Natural killer cell (primary cell): ENCODE measurements at regions not wholly inside any gene's neighbourhood (a gene's known extent, or its start where the extent isn't known, plus 50 kb on each side); places are given as distances from the start of the nearest gene placed in this dataset.
A peak's percentile ranks its signal among the peaks of the same experiment; 100 is the strongest.

ENCODE experiments used
- ATAC-seq, 3 donors: fragments of 150-1000 bp in 2 of 3; fragments of 200-7000 bp in 1 of 3; cut with Tn5 transposase; 1 replicate in 1 of 3; 2 replicates in 2 of 3; pipeline ENCODE4 v1.10.0; 2021; ENCODE audit warnings: mild to moderate bottlenecking in 2 of 3, moderate library complexity in 2 of 3
- DNase-seq, 2 donors: peaks; one replicate each; pipeline versions ENCODE4 v3.0.0 to v3.0.0-alpha.2; 2013 to 2021; ENCODE audit warnings: mixed read lengths in 1 of 2
- H3K27ac ChIP-seq: one replicate; pipeline ENCODE4 v1.5.1; 2013; ENCODE audit warnings: mild to moderate bottlenecking, low read length
- H3K27me3 ChIP-seq: one replicate; pipeline ENCODE4 v1.6.1; 2013; ENCODE audit warnings: low read length; ENCODE audit not compliant: control insufficient read depth, insufficient read depth
- H3K36me3 ChIP-seq: one replicate; pipeline ENCODE4 v1.6.1; 2013; ENCODE audit warnings: low read length; ENCODE audit not compliant: control insufficient read depth, insufficient read depth
- H3K4me1 ChIP-seq: one replicate; pipeline ENCODE4 v1.6.1; 2013; ENCODE audit warnings: low read length; ENCODE audit not compliant: control insufficient read depth, insufficient read depth
- H3K4me3 ChIP-seq: one replicate; pipeline ENCODE4 v1.5.1; 2013; ENCODE audit warnings: low read length
- H3K9me3 ChIP-seq: one replicate; pipeline ENCODE4 v1.6.1; 2013; ENCODE audit warnings: low read length; ENCODE audit not compliant: control insufficient read depth, insufficient read depth
- H3K27ac Mint-ChIP-seq, 2 donors: one replicate each; pipeline ENCODE4 v1.8.0; 2022; ENCODE audit warnings: mild to moderate bottlenecking in 2 of 2, mixed read lengths in 2 of 2, moderate library complexity in 1 of 2
- H3K27me3 Mint-ChIP-seq, 2 donors: one replicate each; pipeline ENCODE4 v1.8.0; 2022; ENCODE audit warnings: low read depth in 2 of 2, mixed read lengths in 2 of 2
- H3K36me3 Mint-ChIP-seq: one replicate; pipeline ENCODE4 v1.8.0; 2022; ENCODE audit warnings: mixed read lengths
- H3K4me1 Mint-ChIP-seq, 2 donors: one replicate each; pipeline ENCODE4 v1.8.0; 2022; ENCODE audit warnings: mixed read lengths in 2 of 2
- H3K4me3 Mint-ChIP-seq: one replicate; pipeline ENCODE4 v1.8.0; 2022; ENCODE audit warnings: mild to moderate bottlenecking, moderate library complexity, mixed read lengths
- H3K9me3 Mint-ChIP-seq, 2 donors: one replicate each; pipeline ENCODE4 v1.8.0; 2022; ENCODE audit warnings: mixed read lengths in 2 of 2
- CTCF ChIP-seq: fragments of 200-600 bp; IDR thresholded peaks from one replicate; pipeline ENCODE4 v1.8.0; 2022; ENCODE audit warnings: antibody characterized with exemption
- WGBS: methylation state at CpG from one replicate; pipeline ENCODE4 v1.1.7; 2013; ENCODE audit warnings: missing lambda C conversion rate; ENCODE audit not compliant: insufficient coverage; 5-methylcytosine and 5-hydroxymethylcytosine counted together
- intact Hi-C: fragments of 100-400 bp; cut with micrococcal nuclease; formaldehyde crosslinking; loops from one replicate; pipeline ENCODE4 v1.14.2; 2022

- 89% methylated on average over 3 of the region's 6 CpGs for WGBS
- ATAC-seq (no peak), DNase-seq (peak in 1 of 2 donors; percentile 15)
- Mint-ChIP-seq H3K27ac (no peak overlapping the region), H3K4me3 (no peak overlapping the region), H3K4me1 (no peaks in the 10 kb centered on the region), H3K27me3 (peaks cover 3 to 38% of the 10 kb centered on the region in 2 donors), H3K9me3 (no peaks in the 10 kb centered on the region), H3K36me3 (no peaks in the 10 kb centered on the region)
- no peaks in the 10 kb centered on the region for H3K9me3 ChIP-seq
- TF ChIP-seq CTCF, result no peak
- H3K27ac ChIP-seq, result no peak overlapping the region
- intact Hi-C loops, result no loop called here
- H3K4me3 ChIP-seq, result no peak overlapping the region
- no peaks in the 10 kb centered on the region for H3K27me3 ChIP-seq
- H3K4me1 ChIP-seq, result no peaks in the 10 kb centered on the region
- no peaks in the 10 kb centered on the region for H3K36me3 ChIP-seq
Measured at GRCh38 chrX:45799576-45799975, 598.9 kb upstream of the DIPK2B start.

- Mint-ChIP-seq H3K27ac (no peak overlapping the region), H3K36me3 (no peaks in the 10 kb centered on the region), H3K27me3 (peaks cover 3 to 41% of the 10 kb centered on the region in 2 donors), H3K4me3 (no peak overlapping the region), H3K4me1 (peaks cover 0 to 6% of the 10 kb centered on the region in 2 donors), H3K9me3 (no peaks in the 10 kb centered on the region)
- no peaks in the 10 kb centered on the region for H3K9me3 ChIP-seq
- no peak for TF ChIP-seq CTCF
- H3K4me3 ChIP-seq, result no peak overlapping the region
- intact Hi-C loops, result no loop called here
- H3K36me3 ChIP-seq, result no peaks in the 10 kb centered on the region
- no peak overlapping the region for H3K27ac ChIP-seq
- no peaks in the 10 kb centered on the region for H3K27me3 ChIP-seq
- no peak for DNase-seq
- H3K4me1 ChIP-seq, result no peaks in the 10 kb centered on the region
- no peak for ATAC-seq
Measured at GRCh38 chrX:45795546-45795945, 594.9 kb upstream of the DIPK2B start.

GRCh38 chrX:45794995-45795337 is 594.3 kb upstream of the DIPK2B start:
- Histone ChIP-seq H3K4me3 (no peak overlapping the region), H3K27me3 (no peaks in the 10 kb centered on the region), H3K36me3 (no peaks in the 10 kb centered on the region), H3K9me3 (no peaks in the 10 kb centered on the region), H3K27ac (no peak overlapping the region), H3K4me1 (no peaks in the 10 kb centered on the region)
- peaks cover 0 to 6% of the 10 kb centered on the region in 2 donors for H3K4me1 Mint-ChIP-seq
- intact Hi-C loops, result no loop called here
- no peak overlapping the region for H3K27ac Mint-ChIP-seq
- peaks cover 3 to 43% of the 10 kb centered on the region in 2 donors for H3K27me3 Mint-ChIP-seq
- TF ChIP-seq CTCF, result no peak
- H3K36me3 Mint-ChIP-seq, result no peaks in the 10 kb centered on the region
- no peak for DNase-seq
- H3K4me3 Mint-ChIP-seq, result no peak overlapping the region
- no peak for ATAC-seq
- no peaks in the 10 kb centered on the region for H3K9me3 Mint-ChIP-seq
- WGBS, result 83% methylated on average over 1 of the region's 1 CpG

GRCh38 chrX:45794323-45794994 is 593.8 kb upstream of the DIPK2B start:
- Mint-ChIP-seq H3K4me1 (peaks cover 0 to 6% of the 10 kb centered on the region in 2 donors), H3K27ac (no peak overlapping the region), H3K4me3 (no peak overlapping the region), H3K9me3 (no peaks in the 10 kb centered on the region), H3K27me3 (peaks cover 3 to 38% of the 10 kb centered on the region in 2 donors), H3K36me3 (no peaks in the 10 kb centered on the region)
- no peak overlapping the region for H3K4me3 ChIP-seq
- TF ChIP-seq CTCF, result no peak
- 90% methylated on average over 1 of the region's 2 CpGs for WGBS
- H3K4me1 ChIP-seq, result no peaks in the 10 kb centered on the region
- intact Hi-C loops, result no loop called here
- H3K9me3 ChIP-seq, result no peaks in the 10 kb centered on the region
- no peaks in the 10 kb centered on the region for H3K36me3 ChIP-seq
- no peak overlapping the region for H3K27ac ChIP-seq
- no peaks in the 10 kb centered on the region for H3K27me3 ChIP-seq
- ATAC-seq (no peak), DNase-seq (no peak)
